ENCODE measurements at regions not wholly inside any gene's neighbourhood (a gene's known extent, or its start where the extent isn't known, plus 50 kb on each side); places are given as distances from the start of the nearest gene placed in this dataset.

- Histone ChIP-seq H3K9me3 (no peaks in the 10 kb centered on the region), H3K27me3 (no peaks in the 10 kb centered on the region), H3K4me3 (no peak overlapping the region), H3K4me1 (no peaks in the 10 kb centered on the region), H3K36me3 (no peaks in the 10 kb centered on the region), H3K27ac (no peak overlapping the region)
- no peak for TF ChIP-seq CTCF (IDR thresholded peaks at IDR 0.05)
- intact Hi-C loops (cut with DNase I), result no loop called here
- no peak for DNase-seq (ENCODE audit: low spot score in 2 of 2)
These were observed 753.6 kb upstream of the GCFC2 start for GRCh38 chr2:76464310-76464709.

- H3K4me1 ChIP-seq, result no peaks in the 10 kb centered on the region
- no peaks in the 10 kb centered on the region for H3K36me3 ChIP-seq
- no peak overlapping the region for H3K4me3 ChIP-seq
- no peak overlapping the region for H3K27ac ChIP-seq
- DNase-seq (ENCODE audit: low spot score in 2 of 2), result no peak
- intact Hi-C loops (cut with DNase I), result no loop called here
- no peaks in the 10 kb centered on the region for H3K27me3 ChIP-seq
- H3K9me3 ChIP-seq, result no peaks in the 10 kb centered on the region
- TF ChIP-seq CTCF (IDR thresholded peaks at IDR 0.05), result no peak
These were observed 750.7 kb upstream of the GCFC2 start for GRCh38 chr2:76461431-76461830.

- TF ChIP-seq CTCF (IDR thresholded peaks at IDR 0.05), result no peak
- H3K27me3 ChIP-seq, result no peaks in the 10 kb centered on the region
- H3K4me1 ChIP-seq, result no peaks in the 10 kb centered on the region
- intact Hi-C loops (cut with DNase I), result no loop called here
- no peaks in the 10 kb centered on the region for H3K9me3 ChIP-seq
- H3K27ac ChIP-seq, result no peak overlapping the region
- H3K36me3 ChIP-seq, result no peaks in the 10 kb centered on the region
- DNase-seq (ENCODE audit: low spot score in 2 of 2), result no peak
- H3K4me3 ChIP-seq, result no peak overlapping the region
These were observed 745.2 kb upstream of the GCFC2 start for GRCh38 chr2:76455910-76456309.

- intact Hi-C loops (cut with DNase I), result no loop called here
- Histone ChIP-seq H3K36me3 (no peaks in the 10 kb centered on the region), H3K9me3 (no peaks in the 10 kb centered on the region), H3K4me1 (no peaks in the 10 kb centered on the region), H3K4me3 (no peak overlapping the region), H3K27me3 (no peaks in the 10 kb centered on the region), H3K27ac (no peak overlapping the region)
- TF ChIP-seq CTCF (IDR thresholded peaks at IDR 0.05), result no peak
- no peak for DNase-seq (ENCODE audit: low spot score in 2 of 2)
These were observed 739.3 kb upstream of the GCFC2 start for GRCh38 chr2:76450024-76450475.

- Histone ChIP-seq H3K36me3 (no peaks in the 10 kb centered on the region), H3K9me3 (no peaks in the 10 kb centered on the region), H3K27me3 (no peaks in the 10 kb centered on the region), H3K27ac (no peak overlapping the region), H3K4me1 (no peaks in the 10 kb centered on the region), H3K4me3 (no peak overlapping the region)
- TF ChIP-seq CTCF (IDR thresholded peaks at IDR 0.05), result no peak
- no peak for DNase-seq (ENCODE audit: low spot score in 2 of 2)
- intact Hi-C loops (cut with DNase I), result no loop called here
These were observed 738.2 kb upstream of the GCFC2 start for GRCh38 chr2:76448956-76449355.

- no peak overlapping the region for H3K27ac ChIP-seq
- no peak overlapping the region for H3K4me3 ChIP-seq
- no peaks in the 10 kb centered on the region for H3K9me3 ChIP-seq
- DNase-seq (ENCODE audit: low spot score in 2 of 2), result no peak
- no peaks in the 10 kb centered on the region for H3K27me3 ChIP-seq
- no peaks in the 10 kb centered on the region for H3K36me3 ChIP-seq
- no peak for TF ChIP-seq CTCF (IDR thresholded peaks at IDR 0.05)
- intact Hi-C loops (cut with DNase I), result no loop called here
- no peaks in the 10 kb centered on the region for H3K4me1 ChIP-seq
These were observed 736.6 kb upstream of the GCFC2 start for GRCh38 chr2:76447294-76447693.

Data from ascending aorta (tissue), 2 donors.